GM10248 (cell line): ENCODE measurements at regions not wholly inside any gene's neighbourhood (a gene's known extent, or its start where the extent isn't known, plus 50 kb on each side); places are given as distances from the start of the nearest gene placed in this dataset.
"Not testable (repeated sequence)": the region's sequence is repeated elsewhere in the genome, so short reads cannot be mapped to it uniquely, and the experiment has no call there.

Experiments
- CTCF ChIA-PET: fragments of 300-600 bp; sonication (Branson Sonifier 250); formaldehyde crosslinking; extraction: SDS; loops from one replicate; lab custom pipeline; 2021; ENCODE audit warnings: antibody characterized with exemption; lab: Yijun Ruan, JAX
- POLR2A ChIA-PET: fragments of 350-650 bp; sonication (Branson Sonifier 250); formaldehyde crosslinking; extraction: SDS; loops from one replicate; lab custom pipeline; 2020; ENCODE audit warnings: antibody characterized with exemption; lab: Yijun Ruan, JAX
- DNase-seq: peaks from one replicate; pipeline ENCODE4 v3.0.0; 2012; ENCODE audit errors: extremely low spot score
- CTCF ChIP-seq: IDR thresholded peaks from 2 replicates; pipeline ENCODE4 v1.5.1; 2012; ENCODE audit warnings: mild to moderate bottlenecking, low read depth; ENCODE audit errors: extremely low read depth, missing control alignments, control extremely low read depth

- POLR2A ChIA-PET = no interaction called here
- TF ChIP-seq CTCF = no peak
- no peak for DNase-seq
- CTCF ChIA-PET = interaction anchor here (0.9 kb wide), 1 partner anchor 9 kb away, joined by 3 read pairs; no protein-coding TSS in a partner anchor
These were observed 91.6 kb downstream of the CMC2 start for GRCh38 chr16:80915079-80915450.

GRCh38 chr16:80914379-80915078, 92.2 kb downstream of the CMC2 start:
- DNase-seq = no peak
- ChIA-PET CTCF (interaction anchor here (0.9 kb wide), 1 partner anchor 10 kb away, joined by 3 read pairs; no protein-coding TSS in a partner anchor), POLR2A (no interaction called here)
- TF ChIP-seq CTCF = no peak

GRCh38 chr16:80913397-80913796, 93.3 kb downstream of the CMC2 start:
- ChIA-PET POLR2A (no interaction called here), CTCF (no interaction called here)
- no peak for TF ChIP-seq CTCF
- DNase-seq = no peak

GRCh38 chr16:80912651-80913050, 94.0 kb downstream of the CMC2 start:
- ChIA-PET CTCF (no interaction called here), POLR2A (no interaction called here)
- no peak for TF ChIP-seq CTCF
- no peak for DNase-seq

- ChIA-PET CTCF (interaction anchor here (1.0 kb wide), 1 partner anchor 14 kb away, joined by 3 read pairs; no protein-coding TSS in a partner anchor), POLR2A (no interaction called here)
- no peak for TF ChIP-seq CTCF
- no peak for DNase-seq
These were observed 96.3 kb downstream of the CMC2 start for GRCh38 chr16:80910434-80910833.

- POLR2A ChIA-PET = no interaction called here
- no peak for TF ChIP-seq CTCF
- CTCF ChIA-PET = interaction anchor here (1.0 kb wide), 1 partner anchor 14 kb away, joined by 3 read pairs; no protein-coding TSS in a partner anchor
- DNase-seq = no peak
These were observed 97.0 kb downstream of the CMC2 start for GRCh38 chr16:80909720-80910119.

GRCh38 chr16:80906169-80906568, 100.5 kb downstream of the CMC2 start:
- POLR2A ChIA-PET, DNase-seq, CTCF ChIA-PET: not testable (repeated sequence)
